ENCODE measurements at regions not wholly inside any gene's neighbourhood (a gene's known extent, or its start where the extent isn't known, plus 50 kb on each side); places are given as distances from the start of the nearest gene placed in this dataset.

- TF ChIP-seq CTCF (IDR thresholded peaks at IDR 0.05; ENCODE audit: insufficient read depth, low read depth, low read length) (no peak), EZH2 (IDR thresholded peaks at IDR 0.05; ENCODE audit: insufficient read depth, low read length) (no peak)
These were observed 70.7 kb upstream of the HCCS start for GRCh38 chrX:11040405-11040804.

All from astrocyte (in vitro differentiated cells and primary cell).